ENCODE measurements at regions not wholly inside any gene's neighbourhood (a gene's known extent, or its start where the extent isn't known, plus 50 kb on each side); places are given as distances from the start of the nearest gene placed in this dataset.

DNA sequence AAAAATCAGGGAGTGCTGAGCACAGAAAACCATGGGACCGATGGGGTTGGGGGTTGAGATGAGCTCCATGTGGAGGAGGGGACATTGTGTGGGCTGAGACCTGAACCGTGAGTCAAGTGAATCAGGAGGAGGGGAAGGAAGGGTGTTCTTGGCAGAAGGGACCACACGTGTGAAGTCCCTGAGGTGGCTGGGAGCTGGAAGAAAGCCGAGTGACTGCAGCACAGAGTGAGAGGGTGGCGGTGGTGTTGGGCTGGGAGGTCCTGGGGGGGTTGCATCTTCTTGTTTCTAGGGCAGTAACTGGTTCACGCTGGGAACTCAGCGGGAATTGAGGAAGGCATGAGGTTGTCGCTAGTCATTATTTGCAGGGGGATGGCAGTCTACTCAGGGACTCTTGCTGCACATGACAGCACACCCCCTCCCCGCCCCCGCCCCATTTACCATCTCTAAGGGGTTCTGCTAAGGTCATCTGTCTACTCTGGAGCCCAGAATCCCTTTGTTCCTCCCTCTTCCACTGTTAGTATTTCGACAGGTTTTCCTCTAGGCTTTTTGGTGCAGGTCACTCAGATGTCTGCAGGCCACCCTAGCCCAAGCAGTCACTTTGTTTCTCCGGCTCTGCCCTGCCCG lies 254.3 kb downstream of the TLE3 start:
- no peak for DNase-seq (ENCODE audit: low spot score)

DNA sequence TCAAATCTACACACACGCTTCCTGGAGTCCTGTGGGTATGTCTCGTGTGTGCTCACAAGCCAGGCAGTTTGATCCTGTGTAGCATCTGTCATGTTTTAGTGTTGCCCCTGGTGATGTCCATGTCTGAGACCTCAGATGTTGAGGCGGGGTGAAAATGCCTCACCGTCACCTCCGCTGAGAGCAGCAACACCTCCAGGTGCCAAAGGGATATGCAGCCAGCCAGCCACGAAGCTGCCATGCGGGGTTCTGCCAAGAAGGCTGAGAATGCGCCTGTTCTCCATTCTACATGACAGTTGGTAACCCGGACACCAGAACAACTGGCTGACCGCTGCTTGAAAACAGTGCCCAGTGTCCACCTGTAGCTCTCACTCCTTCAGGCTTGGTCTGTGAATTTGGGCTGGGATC lies 253.8 kb downstream of the TLE3 start:
- DNase-seq (ENCODE audit: low spot score) = no peak

DNA sequence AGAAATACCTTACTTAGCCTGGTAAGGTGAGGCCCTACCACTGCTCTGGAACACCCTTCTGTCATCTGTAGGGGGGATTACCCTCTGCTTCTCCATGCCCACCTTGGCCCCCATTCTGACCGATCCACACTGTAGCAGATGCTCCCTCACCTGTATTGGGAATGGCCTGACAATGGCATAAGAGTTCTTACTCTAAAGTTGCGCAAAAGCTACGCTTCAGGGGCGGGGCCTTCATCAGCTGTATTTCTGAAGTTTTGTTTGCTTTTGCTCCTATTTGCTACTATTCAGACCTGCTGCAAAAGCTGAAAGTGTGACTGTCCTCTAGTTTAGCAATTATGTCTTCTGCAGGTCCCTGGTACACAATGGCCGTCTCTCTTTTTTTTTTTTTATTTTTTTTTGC lies 252.6 kb downstream of the TLE3 start:
- DNase-seq (ENCODE audit: low spot score) = no peak

DNA sequence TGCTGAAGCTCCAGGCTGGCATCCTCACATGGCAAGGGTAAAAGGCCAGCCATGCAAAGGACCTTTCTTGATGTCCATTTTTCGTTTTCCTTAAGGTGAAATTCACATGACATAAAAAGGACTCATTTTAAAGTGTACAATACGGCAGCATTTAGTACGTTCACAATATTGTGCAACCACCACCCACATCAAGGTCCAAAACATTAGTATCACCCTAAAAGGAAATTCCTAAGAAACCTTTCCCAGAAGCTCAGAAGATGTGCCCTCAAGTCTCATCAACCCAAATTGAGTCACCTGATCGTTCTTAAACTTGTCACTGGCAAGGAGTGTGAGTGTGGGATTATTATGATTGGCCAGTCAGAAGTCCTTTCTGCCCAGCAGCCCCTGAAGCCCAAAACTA lies 250.1 kb downstream of the TLE3 start:
- no peak for DNase-seq (ENCODE audit: low spot score)

DNA sequence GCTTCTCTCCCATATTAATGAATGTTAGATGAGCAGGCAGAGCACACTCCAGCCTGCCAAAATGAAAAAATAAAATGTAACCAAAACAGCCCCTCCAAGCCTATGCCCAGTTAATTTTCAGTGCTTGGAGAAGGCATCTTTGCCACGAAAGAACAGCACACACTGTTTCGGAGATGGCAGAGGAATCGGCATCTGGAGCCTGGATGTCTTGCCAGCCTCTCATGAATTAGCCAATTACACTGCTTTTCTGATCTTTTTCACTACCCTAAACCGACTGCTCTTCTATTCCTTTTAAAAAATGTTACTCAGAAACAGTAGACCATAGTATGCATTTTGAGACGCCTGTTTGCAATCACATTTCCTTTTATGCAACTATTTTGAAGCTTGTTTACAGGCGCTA lies 249.6 kb downstream of the TLE3 start:
- DNase-seq (ENCODE audit: low spot score) = peak; percentile 15

DNA sequence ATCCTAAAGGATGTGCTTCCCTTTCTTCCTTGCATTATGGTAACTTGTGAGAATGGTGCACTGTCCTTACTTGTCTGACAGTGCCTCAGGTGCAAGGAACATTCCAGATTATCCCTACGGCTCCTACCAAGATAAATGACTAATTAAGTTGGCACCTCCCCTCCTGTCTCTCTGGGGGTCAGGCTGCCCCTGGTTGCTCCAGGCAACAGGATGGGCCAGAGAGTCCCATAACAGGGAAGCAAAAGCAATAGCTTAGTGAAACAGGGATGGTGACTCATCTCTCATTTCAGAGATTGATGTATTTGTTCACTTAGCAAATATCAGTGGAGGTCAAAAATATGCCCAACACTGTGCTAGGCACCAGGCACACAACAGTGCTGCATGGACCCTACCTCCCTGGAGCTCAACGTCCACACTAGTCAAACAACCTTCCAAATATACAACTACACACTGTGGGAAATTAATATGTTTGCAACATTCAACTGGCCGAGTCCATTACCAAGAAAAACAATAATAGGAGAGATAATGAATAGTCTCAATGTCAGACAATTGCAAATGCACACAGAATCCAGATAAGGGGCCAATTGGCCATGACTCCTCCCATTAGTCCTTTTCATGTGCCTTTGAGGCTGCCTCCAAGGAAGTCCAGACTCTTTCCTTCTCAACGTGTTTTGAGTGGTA lies 249.0 kb downstream of the TLE3 start:
- no peak for DNase-seq (ENCODE audit: low spot score)

DNA sequence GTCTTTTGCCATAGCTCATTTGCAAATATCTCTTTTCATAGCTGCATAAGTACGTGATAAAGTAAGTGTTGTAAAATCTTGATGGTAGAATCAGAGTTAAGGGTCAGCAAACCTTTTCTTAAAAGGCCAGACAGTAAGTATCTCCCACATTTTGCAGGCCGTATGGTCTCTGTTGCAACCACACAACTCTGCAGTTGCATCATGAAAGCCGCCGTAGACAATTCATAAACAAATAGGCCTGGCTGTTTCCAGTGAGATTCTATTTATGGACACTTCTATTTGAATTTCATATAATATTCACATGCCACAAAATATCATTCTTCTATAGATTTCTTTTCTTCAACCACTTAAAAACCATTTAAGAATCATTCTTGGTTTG lies 248.5 kb downstream of the TLE3 start:
- DNase-seq (ENCODE audit: low spot score) = no peak

DNA sequence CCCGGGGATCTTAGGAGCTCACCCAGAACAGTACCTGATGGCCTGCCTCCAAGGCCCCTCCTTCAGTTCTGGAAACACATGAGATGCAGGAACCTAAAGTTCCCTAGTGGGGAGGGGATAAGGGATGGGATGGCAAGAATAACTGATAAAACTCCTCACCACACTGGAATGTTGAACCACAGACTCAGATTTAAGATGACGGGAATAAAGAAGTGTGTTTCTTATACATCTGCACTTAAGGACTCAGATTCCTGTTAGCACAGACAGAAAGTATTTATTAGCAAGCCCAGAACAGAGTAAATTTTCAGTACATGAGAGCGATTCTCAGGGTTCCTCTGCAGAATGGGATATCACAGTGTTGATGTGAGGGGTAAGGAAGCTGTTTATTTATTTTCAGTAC lies 245.2 kb downstream of the TLE3 start:
- no peak for DNase-seq (ENCODE audit: low spot score)

DNA sequence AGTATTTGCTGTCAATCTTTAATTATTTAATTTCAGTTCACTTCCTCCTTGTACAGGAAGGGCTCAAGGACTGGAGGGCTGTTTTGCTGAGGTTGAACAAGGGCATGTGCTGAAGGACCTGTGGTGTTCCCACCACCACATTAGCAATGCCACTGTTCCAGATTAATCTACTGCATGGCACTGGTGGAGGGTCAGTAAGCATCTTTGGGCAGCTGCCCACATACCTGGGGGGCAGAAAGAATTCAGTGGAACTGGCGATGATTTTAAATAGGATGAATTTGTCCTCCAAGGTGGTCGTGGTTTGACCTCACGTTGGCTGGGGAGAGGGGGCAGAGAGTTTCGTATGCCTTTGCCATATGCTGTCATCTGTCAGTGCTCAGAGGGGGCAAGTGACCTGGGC lies 244.8 kb downstream of the TLE3 start:
- no peak for DNase-seq (ENCODE audit: low spot score)

DNA sequence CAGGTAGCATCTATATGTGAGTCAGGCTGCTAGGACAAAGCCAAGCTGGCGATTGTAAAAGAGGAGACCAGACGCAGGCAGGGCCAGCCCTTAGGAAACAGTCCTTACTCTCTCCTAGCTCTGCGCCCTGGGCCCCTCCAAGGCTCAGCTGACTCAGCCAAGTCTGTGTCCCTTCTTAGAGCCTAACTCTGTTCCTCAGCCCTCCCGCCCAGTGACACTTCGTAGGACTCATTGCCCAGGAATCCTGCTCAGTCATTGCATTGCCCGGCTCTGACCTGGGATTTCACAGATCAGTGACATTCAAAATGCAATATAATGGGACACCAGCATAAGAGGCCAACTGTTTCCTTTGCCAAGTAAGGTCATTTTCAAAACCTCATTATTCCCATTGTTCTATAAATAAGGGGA lies 244.2 kb downstream of the TLE3 start:
- peak; percentile 23 for DNase-seq (ENCODE audit: low spot score)

DNA sequence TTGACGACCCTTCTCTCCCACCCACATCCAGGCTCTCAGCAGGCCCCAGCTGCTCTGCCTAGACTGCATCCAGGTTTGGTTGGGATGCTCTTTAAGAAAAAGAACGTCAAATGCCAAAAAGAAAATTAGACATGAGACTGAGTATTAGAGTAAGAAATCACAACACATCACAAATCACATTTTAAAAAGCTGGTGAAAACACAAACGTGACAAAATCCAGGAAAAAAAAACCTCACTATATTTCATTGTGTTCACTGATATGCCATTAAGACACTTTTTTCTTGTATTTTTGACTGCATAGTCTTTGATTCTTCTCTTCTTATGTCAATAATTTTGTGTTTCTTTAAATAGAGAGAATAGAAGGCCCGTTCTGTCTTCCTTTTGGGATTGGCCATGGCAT lies 243.7 kb downstream of the TLE3 start:
- DNase-seq (ENCODE audit: low spot score) = no peak

DNA sequence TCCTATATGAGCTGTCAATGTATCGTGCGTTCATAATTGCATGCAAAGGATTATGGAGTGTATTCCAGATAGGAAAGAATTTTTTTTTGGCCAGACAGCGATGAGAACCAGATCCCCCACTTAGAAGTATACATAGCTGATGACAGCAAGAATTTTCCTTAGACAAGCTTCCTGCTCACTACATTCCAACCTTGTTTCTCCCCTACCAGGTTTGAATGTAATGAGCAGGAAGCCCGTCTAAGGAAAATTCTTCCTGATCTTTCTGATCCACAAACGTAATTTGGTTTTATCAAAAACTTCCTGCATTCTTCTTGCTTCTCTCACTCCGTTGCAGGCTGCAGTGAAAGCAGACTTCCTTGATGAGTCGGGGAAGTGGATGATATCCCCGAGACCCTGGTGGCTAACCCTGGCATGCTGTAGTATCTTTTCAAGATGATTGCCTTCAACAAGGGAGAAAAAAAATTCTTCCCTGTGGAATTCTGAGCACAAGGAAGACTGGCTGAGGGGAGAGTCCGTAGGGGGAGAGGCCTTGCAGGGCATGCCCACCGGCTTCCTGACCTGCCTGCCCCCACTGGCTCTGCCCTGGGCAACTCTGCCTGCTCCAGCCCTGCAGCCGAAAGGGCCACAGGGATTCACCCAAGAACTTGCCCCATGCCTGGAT lies 243.1 kb downstream of the TLE3 start:
- no peak for DNase-seq (ENCODE audit: low spot score)

DNA sequence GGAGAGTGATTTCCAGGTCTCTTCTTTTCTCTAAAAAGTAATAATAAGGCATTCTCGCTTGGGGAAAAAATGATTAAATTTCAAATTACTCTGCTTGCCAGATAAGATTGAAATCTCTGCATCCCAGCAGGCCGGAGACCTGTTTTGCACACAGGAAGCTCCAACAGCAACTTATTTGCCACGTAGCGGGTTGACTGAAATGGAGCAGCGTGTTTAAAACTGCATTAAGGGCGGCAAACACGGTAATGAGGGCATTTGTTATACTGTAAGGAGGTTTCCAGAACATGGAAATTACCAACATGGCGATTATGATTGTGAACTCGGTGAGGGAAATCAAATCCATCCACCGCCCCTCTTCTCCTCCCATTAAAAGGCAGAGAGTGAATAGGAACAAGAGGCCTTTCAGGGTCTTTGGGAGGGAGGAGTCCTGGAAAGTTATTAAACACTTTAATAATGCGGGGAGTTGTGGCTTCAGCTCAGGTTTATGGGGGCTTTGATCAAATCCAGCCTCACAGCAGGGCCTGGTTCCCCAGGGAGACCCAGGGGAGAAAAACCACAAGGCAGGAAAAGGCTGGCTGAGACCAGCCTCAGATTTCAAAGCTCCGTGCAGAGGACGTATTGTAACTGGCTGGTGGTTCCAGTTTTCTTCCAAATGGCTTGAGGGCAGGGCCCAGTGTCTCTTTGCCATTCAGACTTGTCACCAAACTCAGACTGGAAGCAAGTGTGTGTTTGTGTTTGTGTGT lies 242.3 kb downstream of the TLE3 start:
- no peak for DNase-seq (ENCODE audit: low spot score)

DNA sequence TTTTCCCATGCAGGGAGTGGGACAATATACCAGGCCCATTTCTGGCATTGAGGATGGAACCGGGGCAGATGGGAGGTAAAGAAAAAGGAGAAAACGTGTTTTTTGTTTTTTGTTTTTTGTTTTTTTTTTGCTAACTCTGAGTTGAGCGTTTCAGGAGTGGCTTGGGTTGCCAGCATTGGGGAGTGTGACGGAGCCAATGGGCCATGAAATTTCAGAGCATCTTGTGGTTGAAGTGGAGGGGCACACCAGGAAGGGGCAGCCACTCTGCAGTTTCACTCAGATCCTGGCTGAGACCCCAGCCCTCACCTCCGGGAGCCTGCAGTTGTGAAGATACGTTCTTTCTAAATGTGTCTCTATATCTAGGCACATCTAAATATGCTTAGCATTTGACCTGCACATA lies 240.5 kb downstream of the TLE3 start:
- no peak for DNase-seq (ENCODE audit: low spot score)

DNA sequence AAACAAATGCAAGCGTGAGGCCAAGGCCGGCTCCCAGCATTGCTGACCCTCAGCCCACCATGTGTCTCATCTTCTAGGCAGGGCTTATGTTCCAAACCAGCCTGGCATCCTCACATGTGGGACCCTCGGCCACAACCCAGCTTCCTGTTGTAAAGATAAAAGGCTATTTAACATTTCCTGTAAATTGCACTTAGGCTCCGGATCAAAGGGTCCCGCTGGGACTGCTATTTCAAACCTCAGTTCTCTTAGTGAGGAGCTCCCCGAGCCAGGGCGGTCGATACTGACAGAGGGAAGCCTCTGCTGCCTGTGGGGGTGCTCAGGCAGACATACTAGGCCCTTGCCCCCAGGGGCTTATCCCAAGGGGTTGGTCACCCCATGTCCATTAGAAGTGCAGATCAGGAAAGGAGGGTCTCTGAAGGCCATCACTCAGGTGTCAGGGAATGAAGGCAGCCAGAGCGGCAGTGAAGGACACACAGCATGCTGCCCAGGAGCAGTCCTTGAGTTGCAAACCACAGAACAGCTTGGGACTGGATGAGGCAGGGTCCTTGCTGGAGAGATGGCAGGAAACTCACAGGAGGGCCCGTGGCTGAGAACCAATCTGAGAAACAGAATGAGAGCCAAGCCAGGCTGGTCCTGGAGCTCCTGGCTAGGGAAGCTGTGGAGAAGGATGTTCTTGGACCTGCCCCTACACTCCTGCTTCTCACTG lies 239.9 kb downstream of the TLE3 start:
- no peak for DNase-seq (ENCODE audit: low spot score)

DNA sequence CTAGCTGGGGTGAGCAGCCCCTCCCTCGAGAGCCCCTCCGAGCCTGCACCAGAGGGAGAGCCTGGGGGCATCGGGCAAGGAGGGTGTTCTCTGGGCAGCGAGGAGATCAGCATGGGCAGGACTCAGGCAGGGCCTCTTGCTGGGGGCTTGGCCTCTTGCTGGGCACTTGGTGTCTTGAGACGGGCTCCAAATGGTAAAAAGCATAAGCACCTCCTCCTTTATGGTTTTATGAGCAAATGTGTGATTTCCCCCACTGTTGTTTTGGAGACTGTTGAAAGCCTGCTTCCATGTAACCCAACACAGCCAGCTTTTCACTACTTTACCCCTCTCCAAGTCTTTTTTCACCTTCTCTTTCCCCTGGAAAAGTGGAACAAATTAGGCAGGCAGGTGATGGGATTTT lies 239.3 kb downstream of the TLE3 start:
- DNase-seq (ENCODE audit: low spot score) = no peak

DNA sequence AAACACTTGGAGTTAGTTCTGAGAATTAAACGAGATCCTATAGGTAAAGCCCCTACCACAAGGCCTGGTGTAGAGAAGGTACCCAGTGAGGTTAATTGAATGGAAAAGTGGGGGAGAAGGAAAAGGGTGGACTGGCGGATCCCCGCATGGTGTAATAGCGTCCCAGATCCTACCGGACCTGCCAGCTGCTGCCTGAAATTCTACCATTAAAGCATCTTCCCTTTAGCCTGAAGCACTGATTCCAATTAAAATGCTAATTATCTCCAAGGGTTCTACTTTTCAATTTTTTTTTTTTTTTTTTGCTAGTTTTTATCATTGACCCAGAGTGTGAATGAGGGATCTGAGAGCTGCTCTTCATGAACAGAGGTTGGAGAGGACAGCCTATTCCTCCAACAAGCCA lies 237.9 kb downstream of the TLE3 start:
- DNase-seq (ENCODE audit: low spot score) = no peak

DNA sequence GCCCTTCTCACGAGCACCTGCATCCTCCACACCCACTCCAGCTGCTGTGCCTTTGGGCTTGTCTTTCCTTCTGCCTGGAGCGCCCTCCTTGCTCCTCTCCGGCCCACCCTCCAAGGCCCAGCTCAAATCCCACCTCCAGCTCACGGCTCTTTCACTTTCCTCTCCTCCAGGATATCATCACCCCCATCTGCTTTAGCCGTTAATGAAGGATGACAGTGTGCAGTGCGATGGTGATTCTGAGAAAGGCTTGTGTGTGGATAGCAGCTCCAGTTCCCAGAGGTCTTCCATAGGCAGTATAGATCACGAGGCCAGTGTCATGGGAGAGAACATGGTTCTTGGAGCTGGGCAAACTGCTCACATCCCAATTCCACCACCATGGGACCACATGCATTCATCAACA lies 237.4 kb downstream of the TLE3 start:
- no peak for DNase-seq (ENCODE audit: low spot score)

DNA sequence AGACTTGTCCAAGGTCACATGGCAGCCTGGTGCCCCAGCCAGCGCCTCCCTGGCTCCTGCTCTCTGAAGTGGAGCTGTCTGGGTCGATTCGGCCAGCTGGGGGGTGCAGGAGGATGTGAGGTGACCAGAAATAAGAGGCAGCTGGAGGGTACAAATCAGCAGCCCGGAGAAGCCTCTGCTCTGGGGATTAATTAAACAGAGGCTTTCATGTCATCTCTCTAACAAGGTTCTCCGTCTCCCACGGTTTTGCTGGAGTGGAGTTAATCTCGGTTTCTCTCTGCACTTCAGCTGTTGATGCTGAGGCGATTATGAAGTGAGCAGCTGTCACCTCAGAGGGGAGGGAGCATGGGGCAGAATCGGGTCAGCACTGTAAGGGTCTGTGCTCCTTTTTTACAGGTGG lies 236.8 kb downstream of the TLE3 start:
- DNase-seq (ENCODE audit: low spot score) = no peak

DNA sequence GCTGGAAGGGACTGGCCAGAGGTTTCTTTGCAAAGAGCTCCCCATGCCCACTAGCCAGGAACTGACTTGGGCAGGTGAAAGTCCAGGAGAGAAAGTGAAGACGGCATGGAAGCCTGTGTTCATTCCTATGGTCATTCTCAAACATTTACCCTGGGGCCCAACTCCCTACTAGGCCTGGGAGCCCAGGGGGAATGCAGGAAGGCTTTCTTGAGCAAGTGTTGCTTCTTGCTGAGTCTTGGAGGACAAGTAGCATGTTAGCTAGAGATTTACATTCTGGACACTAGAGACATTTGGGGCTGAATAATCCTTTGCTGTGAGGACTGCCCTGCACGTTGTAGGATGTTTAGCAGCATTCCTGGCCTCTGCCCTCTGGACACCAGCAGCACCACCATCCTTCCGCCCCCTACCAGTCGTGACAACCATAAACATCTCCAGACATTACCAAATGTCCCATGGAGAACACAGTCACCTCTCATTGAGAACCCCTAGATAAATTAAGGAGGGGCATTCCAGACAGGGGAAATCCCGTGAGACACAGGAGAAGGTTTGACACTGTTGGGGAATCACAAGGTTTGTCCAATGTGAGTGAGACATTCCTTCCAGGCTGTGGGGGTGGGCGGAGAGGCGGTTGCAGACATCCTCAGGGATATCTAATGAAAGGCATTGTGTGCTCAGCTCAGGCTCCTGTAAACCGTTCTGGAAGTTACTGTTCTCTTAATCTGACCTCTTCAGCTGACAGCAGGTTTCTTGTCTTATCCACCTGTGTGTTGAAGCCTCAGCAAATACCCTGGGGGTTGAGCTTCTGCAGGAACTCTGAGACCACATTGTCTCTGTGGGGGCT lies 236.2 kb downstream of the TLE3 start:
- DNase-seq (ENCODE audit: low spot score) = no peak

DNA sequence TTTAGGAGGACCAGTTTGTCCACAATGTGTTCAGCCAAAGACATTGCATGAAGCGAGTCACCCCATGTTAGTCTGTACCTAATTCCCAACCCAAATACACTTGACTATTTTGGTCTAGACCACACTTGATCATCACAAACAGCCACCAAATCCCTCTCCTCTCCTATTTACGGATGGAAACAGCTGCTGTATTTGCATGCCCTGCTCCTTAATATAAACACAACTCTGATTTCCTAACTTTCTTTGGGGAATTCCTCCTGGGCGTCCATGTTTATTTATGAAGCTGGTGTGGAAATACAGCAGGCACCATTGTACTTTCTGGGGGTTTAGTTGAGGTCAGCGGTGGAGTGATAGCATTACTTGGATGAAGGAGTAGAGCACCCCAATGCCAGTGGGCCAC lies 235.2 kb downstream of the TLE3 start:
- DNase-seq (ENCODE audit: low spot score) = no peak

DNA sequence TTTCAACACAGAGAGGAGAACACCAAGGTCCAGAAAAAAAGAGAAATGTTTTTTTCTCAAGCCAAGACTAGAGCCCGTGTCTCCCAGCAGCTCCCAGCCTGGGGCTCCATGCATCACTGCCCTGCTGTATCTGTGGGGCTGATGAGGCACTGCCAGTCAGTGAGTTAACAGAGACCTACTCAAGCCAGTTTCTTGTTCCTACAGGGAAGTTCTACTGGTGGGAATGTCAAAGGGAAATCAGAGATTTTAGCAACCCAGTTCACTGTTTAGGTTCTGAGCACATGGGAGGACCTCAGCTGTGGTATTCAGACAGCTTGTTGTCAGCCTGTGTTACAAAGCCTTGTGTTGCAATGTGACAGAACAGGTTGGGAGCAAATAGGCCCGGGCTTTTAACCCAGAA lies 234.3 kb downstream of the TLE3 start:
- DNase-seq (ENCODE audit: low spot score) = no peak

Measured in globus pallidus (tissue), 1 donor.